Endothelial cell of umbilical vein (primary cell): ENCODE measurements at regions not wholly inside any gene's neighbourhood (a gene's known extent, or its start where the extent isn't known, plus 50 kb on each side); places are given as distances from the start of the nearest gene placed in this dataset.

Experiments used
- EZH2 ChIP-seq: IDR thresholded peaks from 2 replicates; pipeline ENCODE4 v1.6.1; 2012; ENCODE audit warnings: borderline replicate concordance, low read depth, mild to moderate bottlenecking, moderate library complexity, low read length, inconsistent platforms; ENCODE audit not compliant: severe bottlenecking
- JUN ChIP-seq: IDR thresholded peaks from 2 replicates; pipeline ENCODE4 v1.6.1; 2011; ENCODE audit warnings: borderline replicate concordance, low read depth; ENCODE audit not compliant: insufficient read length, insufficient read depth
- POLR2A ChIP-seq: IDR thresholded peaks from 2 replicates; pipeline ENCODE4 v1.6.1; 2012; ENCODE audit warnings: low read depth, mild to moderate bottlenecking, control low read depth, low read length
- TF ChIP-seq, protein P1 (sequence below), 2 donors: IDR thresholded peaks; 1 replicate in 1 of 2; 2 replicates in 1 of 2; pipeline ENCODE4 v1.5.1; 2011; ENCODE audit warnings: low read length in 2 of 2, mild to moderate bottlenecking in 2 of 2, moderate library complexity in 2 of 2, control low read depth in 1 of 2, inconsistent platforms in 1 of 2, low read depth in 1 of 2; ENCODE audit not compliant: insufficient read depth in 1 of 2; ENCODE audit errors: extremely low read depth in 1 of 2

DNA sequence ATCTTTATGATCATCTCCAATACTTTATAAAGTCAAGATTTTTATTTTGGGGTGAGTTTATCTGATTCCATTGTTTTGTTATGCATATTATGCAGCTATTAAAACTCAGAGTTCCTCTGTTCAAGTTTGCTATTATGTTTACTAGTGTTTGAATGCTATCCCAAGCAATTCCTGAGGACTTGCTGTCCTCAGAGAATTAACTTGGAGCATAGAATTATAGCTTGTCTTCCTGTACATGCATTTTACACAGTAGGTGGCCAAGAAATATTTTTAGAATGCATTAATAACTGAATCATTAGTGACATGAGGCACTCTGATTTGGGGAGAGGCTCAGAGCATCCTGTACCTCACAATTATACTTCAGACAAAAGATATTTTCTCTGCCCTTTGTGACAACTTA is 195.6 kb upstream of the MIR17HG start:
- TF ChIP-seq, protein P1, sequence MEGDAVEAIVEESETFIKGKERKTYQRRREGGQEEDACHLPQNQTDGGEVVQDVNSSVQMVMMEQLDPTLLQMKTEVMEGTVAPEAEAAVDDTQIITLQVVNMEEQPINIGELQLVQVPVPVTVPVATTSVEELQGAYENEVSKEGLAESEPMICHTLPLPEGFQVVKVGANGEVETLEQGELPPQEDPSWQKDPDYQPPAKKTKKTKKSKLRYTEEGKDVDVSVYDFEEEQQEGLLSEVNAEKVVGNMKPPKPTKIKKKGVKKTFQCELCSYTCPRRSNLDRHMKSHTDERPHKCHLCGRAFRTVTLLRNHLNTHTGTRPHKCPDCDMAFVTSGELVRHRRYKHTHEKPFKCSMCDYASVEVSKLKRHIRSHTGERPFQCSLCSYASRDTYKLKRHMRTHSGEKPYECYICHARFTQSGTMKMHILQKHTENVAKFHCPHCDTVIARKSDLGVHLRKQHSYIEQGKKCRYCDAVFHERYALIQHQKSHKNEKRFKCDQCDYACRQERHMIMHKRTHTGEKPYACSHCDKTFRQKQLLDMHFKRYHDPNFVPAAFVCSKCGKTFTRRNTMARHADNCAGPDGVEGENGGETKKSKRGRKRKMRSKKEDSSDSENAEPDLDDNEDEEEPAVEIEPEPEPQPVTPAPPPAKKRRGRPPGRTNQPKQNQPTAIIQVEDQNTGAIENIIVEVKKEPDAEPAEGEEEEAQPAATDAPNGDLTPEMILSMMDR (IDR thresholded peaks at IDR 0.05; ENCODE audit: extremely low read depth in 1 of 2, insufficient read depth in 1 of 2, low read depth in 1 of 2, low read length in 2 of 2): no peak
- TF ChIP-seq POLR2A (no peak), JUN (no peak), EZH2 (no peak)
